ENCODE measurements at regions not wholly inside any gene's neighbourhood (a gene's known extent, or its start where the extent isn't known, plus 50 kb on each side); places are given as distances from the start of the nearest gene placed in this dataset.

- H3K4me3 ChIP-seq (ENCODE audit: low read depth, low read length): no peak overlapping the region
- TF ChIP-seq CTCF (conservative IDR thresholded peaks at IDR 0.05; ENCODE audit: low read depth, low read length): no peak
- no peak for DNase-seq (ENCODE audit: low read depth)
Observed at GRCh38 chr1:57500136-57500830, 76.4 kb upstream of the DAB1 start.

- no peak overlapping the region for H3K4me3 ChIP-seq (ENCODE audit: low read depth, low read length)
- TF ChIP-seq CTCF (conservative IDR thresholded peaks at IDR 0.05; ENCODE audit: low read depth, low read length): no peak
- peak; percentile 62 for DNase-seq (ENCODE audit: low read depth)
Observed at GRCh38 chr1:57494530-57495079, 70.7 kb upstream of the DAB1 start.

GRCh38 chr1:57492586-57493226, 68.8 kb upstream of the DAB1 start:
- no peak for DNase-seq (ENCODE audit: low read depth)
- no peak for TF ChIP-seq CTCF (conservative IDR thresholded peaks at IDR 0.05; ENCODE audit: low read depth, low read length)
- H3K4me3 ChIP-seq (ENCODE audit: low read depth, low read length): no peak overlapping the region

- peak; percentile 65 for DNase-seq (ENCODE audit: low read depth)
- no peak for TF ChIP-seq CTCF (conservative IDR thresholded peaks at IDR 0.05; ENCODE audit: low read depth, low read length)
Observed at GRCh38 chr1:57489358-57490036, 65.6 kb upstream of the DAB1 start.

GRCh38 chr1:57485643-57486042, 61.8 kb upstream of the DAB1 start:
- H3K4me3 ChIP-seq (ENCODE audit: low read depth, low read length): no peak overlapping the region
- no peak for DNase-seq (ENCODE audit: low read depth)
- TF ChIP-seq CTCF (conservative IDR thresholded peaks at IDR 0.05; ENCODE audit: low read depth, low read length): no peak

More at GRCh38 chr1:57489358-57490036, 65.6 kb upstream of the DAB1 start:
- H3K4me3 ChIP-seq (ENCODE audit: low read depth, low read length): no peak overlapping the region

GRCh38 chr1:57483954-57484353, 60.1 kb upstream of the DAB1 start:
- no peak for TF ChIP-seq CTCF (conservative IDR thresholded peaks at IDR 0.05; ENCODE audit: low read depth, low read length)
- H3K4me3 ChIP-seq (ENCODE audit: low read depth, low read length): no peak overlapping the region
- DNase-seq (ENCODE audit: low read depth): no peak
